ENCODE measurements at regions not wholly inside any gene's neighbourhood (a gene's known extent, or its start where the extent isn't known, plus 50 kb on each side); places are given as distances from the start of the nearest gene placed in this dataset.
"Not testable (repeated sequence)": the region's sequence is repeated elsewhere in the genome, so short reads cannot be mapped to it uniquely, and the experiment has no call there.

DNA sequence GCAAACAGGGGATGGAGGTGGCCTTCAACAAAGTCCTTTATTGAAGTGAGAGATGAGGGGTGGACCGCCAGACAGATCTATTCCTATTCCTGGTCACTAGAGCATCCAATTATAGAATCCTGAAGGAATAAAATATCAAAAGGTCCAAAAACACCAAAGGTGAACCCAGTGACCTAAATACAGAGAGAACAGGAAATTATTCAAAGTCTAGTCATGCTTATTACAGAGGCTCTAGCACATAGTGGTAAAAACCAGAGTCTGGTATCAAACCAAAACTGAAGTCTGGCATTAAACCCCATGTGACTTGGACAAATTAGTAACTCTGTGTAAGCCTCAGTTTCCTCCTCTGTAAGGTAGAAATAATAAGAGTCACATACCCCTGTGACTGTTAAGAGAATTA lies 100.5 kb upstream of the SNX2 start:
- no peak overlapping the region for H3K4me3 ChIP-seq (ENCODE audit: low read depth, low read length)
- TF ChIP-seq, protein P1, sequence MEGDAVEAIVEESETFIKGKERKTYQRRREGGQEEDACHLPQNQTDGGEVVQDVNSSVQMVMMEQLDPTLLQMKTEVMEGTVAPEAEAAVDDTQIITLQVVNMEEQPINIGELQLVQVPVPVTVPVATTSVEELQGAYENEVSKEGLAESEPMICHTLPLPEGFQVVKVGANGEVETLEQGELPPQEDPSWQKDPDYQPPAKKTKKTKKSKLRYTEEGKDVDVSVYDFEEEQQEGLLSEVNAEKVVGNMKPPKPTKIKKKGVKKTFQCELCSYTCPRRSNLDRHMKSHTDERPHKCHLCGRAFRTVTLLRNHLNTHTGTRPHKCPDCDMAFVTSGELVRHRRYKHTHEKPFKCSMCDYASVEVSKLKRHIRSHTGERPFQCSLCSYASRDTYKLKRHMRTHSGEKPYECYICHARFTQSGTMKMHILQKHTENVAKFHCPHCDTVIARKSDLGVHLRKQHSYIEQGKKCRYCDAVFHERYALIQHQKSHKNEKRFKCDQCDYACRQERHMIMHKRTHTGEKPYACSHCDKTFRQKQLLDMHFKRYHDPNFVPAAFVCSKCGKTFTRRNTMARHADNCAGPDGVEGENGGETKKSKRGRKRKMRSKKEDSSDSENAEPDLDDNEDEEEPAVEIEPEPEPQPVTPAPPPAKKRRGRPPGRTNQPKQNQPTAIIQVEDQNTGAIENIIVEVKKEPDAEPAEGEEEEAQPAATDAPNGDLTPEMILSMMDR (IDR thresholded peaks at IDR 0.05; ENCODE audit: insufficient read depth, low read length): no peak
- DNase-seq (ENCODE audit: low read depth): peak; percentile 40

DNA sequence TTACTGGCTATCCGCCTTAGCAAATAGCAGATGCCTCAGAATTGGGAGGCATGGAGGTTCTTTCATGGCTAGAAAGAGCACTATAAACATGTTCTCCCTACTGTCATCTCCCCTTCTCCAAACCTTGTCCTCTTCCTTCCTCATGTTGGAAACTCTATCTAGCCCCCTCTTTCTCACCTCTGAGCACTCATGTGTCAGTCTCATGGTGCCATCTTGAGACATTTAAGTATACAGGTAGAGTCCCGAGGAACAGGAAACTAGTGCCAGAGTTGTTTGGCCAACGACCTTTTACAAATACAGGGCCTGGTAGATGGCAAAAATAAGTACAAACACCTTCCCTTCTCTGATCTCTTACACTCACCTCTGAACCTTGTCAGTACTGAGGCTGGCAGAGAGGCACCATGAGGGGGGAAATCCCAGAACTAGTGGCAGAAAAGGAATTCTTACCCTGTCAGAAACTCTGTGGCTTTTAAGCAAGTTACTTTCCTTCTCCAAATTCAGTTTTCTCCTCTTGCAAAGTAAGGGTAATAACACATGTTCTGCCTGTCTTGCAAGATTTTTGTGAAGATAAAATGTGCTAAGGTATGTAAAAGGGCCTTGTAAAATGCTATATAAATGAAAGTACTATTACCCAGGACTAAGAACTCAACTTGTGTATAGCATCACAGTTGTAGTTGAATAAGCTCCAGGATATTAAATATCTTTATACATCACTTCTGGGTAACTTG lies 94.1 kb upstream of the SNX2 start:
- DNase-seq (ENCODE audit: low read depth): no peak
- no peak overlapping the region for H3K4me3 ChIP-seq (ENCODE audit: low read depth, low read length)
- TF ChIP-seq, protein P1 (IDR thresholded peaks at IDR 0.05; ENCODE audit: insufficient read depth, low read length): no peak

DNA sequence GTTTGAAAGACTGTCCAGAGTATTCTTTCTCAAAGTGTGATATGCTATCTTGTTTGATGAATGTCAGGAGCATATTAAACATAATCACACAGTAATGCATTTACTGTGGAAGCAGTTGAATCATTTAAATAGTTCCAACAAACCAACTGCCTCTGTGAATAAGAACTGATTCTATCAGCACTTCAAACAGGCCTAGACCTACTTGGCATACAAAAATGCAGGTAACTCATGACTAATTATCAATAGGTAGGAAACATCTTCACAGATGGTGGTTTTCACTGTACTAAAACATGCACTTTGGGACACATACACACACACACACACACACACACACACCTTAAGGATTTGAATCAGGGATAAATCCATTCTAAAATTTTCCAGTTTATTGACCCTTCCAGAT lies 91.2 kb upstream of the SNX2 start:
- no peak overlapping the region for H3K4me3 ChIP-seq (ENCODE audit: low read depth, low read length)
- no peak for DNase-seq (ENCODE audit: low read depth)
- TF ChIP-seq, protein P1 (IDR thresholded peaks at IDR 0.05; ENCODE audit: insufficient read depth, low read length): no peak

DNA sequence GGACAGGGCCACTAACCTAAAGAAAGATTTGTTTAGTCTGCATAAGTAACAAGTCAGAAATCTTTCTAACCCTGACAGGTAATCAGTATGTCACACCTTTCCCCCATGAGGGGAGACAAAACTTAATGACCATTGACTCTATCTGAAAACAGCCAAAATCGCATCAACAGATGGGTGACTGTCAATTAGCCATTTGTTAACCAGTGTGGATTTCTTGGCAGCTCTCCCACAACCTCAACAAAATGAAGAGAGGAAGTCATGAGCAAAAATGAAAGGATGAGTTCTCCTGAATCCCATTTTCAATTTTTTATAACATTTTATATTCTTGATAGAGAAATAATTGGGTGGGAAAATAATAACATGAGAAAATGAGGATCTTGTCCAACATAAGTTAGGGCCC lies 84.6 kb upstream of the SNX2 start:
- H3K4me3 ChIP-seq (ENCODE audit: low read depth, low read length): no peak overlapping the region
- no peak for DNase-seq (ENCODE audit: low read depth)
- TF ChIP-seq, protein P1 (IDR thresholded peaks at IDR 0.05; ENCODE audit: insufficient read depth, low read length): no peak

DNA sequence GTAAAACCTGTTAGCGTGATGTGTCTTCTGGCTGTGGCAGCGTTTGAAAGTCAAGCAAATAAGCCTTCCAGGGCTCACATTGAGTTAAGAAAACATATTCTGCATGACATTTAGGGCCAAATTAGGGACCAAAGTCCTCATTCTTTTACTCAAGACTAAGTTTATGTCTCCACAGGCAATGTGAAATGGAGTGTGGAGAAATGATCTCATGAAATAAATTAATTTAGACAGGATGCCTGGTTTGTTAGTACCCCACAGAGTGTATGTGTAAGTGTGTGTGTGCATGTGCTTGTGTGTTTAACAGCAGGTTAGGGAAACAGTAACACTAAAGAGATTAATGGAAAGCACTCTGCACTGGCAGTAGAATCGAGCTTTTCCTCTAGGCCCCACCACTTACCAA lies 82.9 kb upstream of the SNX2 start:
- no peak overlapping the region for H3K4me3 ChIP-seq (ENCODE audit: low read depth, low read length)
- no peak for DNase-seq (ENCODE audit: low read depth)
- TF ChIP-seq, protein P1 (IDR thresholded peaks at IDR 0.05; ENCODE audit: insufficient read depth, low read length): no peak

DNA sequence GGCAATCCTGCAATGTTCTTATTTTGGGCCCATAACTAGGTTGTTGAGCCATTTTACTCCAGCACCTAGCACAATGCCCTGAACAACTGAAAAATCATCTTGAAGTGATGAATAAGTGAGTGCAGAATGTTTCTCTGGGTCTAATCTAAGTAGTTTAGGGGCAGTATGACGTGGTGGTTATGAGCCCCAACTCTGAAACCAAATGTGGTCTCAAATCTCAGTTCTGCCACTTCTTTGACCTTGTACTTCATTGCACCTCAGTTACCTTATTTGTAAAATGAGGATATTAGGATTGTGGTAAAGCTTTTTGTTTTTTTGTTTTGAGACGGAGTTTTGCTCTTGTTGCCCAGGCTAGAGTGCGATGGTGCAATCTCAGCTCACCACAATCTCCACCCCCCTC lies 80.9 kb upstream of the SNX2 start:
- H3K4me3 ChIP-seq (ENCODE audit: low read depth, low read length): no peak overlapping the region
- no peak for DNase-seq (ENCODE audit: low read depth)
- TF ChIP-seq, protein P1 (IDR thresholded peaks at IDR 0.05; ENCODE audit: insufficient read depth, low read length): no peak

DNA sequence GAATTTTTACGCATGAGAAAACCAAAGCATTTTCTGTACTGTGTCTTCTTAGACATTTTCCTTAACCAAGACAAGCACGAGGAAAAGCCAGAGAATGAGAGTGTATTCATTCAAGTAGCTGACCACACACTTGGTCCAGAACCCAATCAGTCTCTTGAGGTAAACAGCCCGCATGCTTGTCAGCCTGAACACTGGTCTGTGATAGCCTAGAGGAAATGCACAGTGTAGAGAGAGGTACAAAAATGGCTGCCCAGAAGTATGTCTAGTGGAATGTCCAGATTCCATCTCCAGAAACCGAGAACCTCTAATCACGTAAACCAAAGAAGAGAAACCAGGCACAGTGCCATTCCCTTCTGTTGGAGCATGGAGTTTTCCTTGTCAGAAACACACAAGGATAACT lies 80.0 kb upstream of the SNX2 start:
- DNase-seq (ENCODE audit: low read depth): no peak
- H3K4me3 ChIP-seq (ENCODE audit: low read depth, low read length): no peak overlapping the region
- TF ChIP-seq, protein P1 (IDR thresholded peaks at IDR 0.05; ENCODE audit: insufficient read depth, low read length): no peak

DNA sequence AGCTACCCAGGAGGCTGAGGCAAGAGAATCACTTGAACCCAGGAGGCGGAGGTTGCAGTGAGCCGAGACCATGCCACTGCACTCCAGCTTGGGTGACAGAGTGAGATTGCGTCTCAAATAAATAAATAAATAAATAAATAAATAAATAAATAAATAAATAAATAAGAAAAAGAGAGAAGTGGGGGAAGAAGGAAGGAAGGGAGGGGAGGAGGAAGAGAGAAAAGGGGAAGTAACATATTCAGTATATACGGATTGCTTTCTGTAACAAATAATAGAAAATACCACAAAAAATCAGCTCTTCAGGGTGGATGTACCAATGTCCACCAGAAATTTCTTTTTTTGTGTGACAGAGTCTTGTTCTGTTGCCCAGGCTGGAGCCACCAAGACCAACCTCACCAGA lies 78.1 kb upstream of the SNX2 start:
- H3K4me3 ChIP-seq (ENCODE audit: low read depth, low read length); DNase-seq (ENCODE audit: low read depth): not testable (repeated sequence)

Measured in fibroblast of the aortic adventitia (primary cell).